ENCODE measurements at regions not wholly inside any gene's neighbourhood (a gene's known extent, or its start where the extent isn't known, plus 50 kb on each side); places are given as distances from the start of the nearest gene placed in this dataset.

DNA sequence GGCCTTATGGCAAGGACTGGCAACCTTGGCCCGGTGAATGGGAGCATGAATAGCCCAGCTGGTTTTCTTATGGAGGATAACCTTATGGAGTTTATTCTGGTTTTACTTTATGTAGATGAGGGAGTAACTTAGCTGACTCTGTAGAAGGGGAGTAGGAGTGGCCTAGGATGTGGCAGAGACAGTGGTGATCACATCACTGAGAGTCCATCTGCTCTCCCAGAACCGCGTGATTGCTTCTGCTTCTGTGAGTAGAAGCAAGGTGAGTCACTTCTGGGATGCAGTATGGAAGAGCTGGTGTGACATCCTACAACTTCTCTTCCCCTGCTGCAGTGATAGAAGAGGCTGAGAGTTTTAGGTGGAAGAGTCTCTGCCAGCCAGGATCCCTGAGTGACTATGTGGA is 129.2 kb downstream of the RPS24 start:
- no peak for DNase-seq (ENCODE audit: low read depth in 3 of 3)

- no peak for DNase-seq (ENCODE audit: low read depth in 3 of 3)
Observed at GRCh38 chr10:78164702-78165101, 131.0 kb downstream of the RPS24 start.

- no peak for DNase-seq (ENCODE audit: low read depth in 3 of 3)
Observed at GRCh38 chr10:78165172-78165571, 131.5 kb downstream of the RPS24 start.

GRCh38 chr10:78165617-78166016 is 132.0 kb downstream of the RPS24 start:
- no peak for DNase-seq (ENCODE audit: low read depth in 3 of 3)

DNA sequence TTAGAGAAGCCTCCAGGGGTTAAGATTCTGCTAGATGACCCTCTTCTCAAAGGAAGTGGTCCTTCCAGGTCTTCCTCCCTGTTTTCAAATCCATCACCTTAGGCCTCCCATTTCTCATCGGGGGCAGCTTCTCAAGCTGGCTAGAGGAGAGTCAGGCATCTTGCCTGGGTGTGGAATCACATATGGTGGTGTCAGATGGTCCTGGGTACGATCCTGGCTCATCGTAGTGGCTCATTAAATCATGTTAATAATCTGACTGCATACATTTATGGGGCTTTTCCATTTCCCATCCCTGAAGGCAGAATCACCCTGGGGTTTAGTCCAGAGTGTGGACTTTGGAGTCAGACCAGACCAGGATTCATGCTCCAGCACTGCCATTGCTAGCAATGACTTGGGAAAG is 132.6 kb downstream of the RPS24 start:
- DNase-seq (ENCODE audit: low read depth in 3 of 3): no peak

DNA sequence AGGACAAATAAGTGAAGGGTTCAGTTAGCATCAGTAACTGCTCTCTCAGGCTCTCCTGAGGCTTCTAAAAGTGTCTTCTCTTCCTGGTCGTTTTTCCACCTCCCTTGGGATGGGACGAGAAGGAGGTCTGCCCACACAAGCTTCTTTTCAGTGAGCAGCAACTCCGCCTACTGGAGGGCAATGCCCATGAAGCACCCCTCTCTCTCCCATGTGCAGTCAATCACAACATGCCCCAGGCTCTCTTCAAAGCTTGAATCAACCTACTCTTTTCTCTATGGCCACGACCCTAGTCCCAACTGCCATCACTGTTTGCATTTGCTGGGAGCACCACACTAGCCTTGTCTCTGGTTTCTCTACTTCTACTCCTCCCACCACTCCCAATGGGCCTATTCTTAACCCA is 135.6 kb downstream of the RPS24 start:
- no peak for DNase-seq (ENCODE audit: low read depth in 3 of 3)

DNA sequence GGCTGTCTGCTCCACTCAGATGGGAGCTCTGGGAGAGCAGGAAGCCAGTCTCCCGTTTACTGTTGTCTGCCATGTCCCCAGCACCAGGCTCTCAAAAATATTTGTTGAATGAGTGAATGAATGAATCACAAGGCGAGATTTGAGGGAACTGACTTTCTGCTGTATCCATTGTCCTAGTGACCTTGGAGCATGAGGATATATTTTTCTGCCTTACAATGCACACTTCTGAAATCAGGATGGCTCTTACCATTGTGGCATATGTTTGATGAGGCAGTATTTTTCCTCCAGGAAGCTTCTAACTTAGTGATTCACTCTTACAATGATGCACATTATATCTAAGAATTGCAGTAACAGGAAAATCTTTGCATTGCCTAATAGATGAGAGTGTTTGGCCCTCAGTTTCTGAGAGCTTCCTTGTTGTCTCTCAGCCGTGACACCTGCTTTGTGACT is 136.4 kb downstream of the RPS24 start:
- DNase-seq (ENCODE audit: low read depth in 3 of 3): no peak

DNA sequence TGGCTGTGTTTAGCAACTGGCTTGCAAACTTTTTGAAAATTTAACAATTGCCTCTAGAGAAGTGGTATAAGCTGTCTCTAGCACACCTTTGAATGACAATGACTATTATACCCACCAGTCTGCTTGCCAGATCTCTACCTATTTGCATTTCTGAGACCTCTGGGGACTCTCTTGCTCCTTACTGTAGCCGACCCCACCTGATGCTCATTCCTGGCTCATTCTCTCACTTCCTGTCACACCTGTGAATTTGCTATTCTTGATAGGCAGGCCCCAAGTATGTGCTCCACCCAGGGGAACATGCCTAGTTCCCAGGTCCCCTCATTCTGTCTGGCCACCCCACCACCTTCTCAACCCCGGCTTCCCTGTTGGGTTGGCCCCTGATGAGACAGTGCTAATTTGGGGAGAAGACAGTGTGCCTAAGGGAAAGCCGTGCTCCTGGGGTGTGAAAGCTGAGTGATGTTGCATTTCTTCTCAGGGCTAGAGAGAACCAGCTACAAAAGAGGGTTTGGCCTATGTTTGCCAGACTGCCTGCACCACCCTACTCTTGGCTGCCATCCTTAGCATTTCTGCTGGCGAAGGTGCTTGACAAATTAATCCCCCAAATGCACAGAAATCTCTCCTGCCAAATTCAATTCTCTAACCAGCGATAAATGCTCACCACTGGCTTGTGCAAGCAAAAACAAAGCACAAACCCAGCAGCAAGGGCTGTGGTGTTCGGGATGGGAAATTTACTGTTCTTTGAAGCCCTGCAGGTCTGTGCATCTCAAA is 138.2 kb downstream of the RPS24 start:
- no peak for DNase-seq (ENCODE audit: low read depth in 3 of 3)

DNA sequence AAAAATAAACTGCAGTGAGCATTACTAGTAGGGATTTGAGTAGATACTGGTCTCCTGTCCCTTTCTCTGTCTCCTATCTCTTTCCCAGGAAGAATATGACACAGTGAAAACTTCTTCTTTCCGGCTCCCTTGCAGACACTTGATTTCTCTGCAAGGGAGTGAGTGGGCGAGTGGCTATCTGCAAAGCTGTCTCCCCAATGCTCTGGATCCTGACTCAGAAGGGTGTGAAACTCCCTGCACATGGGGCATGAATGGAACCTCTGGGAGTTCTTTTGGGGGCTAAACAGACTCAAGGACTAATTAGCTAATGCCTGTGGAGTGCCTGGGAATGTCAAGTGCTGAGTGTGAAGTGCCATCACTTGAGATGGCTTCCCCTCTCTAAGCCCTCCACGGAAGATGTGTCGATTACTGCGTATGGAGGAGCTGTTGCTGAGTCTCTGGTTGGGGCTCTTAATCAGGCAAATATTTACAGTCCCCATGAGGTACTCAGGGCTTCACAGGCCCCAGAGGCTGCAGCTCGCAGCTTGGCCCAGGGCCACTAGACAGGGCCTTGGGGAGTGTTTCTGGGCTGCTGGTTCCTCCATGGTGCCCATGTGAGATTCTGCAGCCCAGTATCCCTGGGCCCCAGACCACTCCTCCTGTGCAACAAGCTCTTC is 139.8 kb downstream of the RPS24 start:
- no peak for DNase-seq (ENCODE audit: low read depth in 3 of 3)

DNA sequence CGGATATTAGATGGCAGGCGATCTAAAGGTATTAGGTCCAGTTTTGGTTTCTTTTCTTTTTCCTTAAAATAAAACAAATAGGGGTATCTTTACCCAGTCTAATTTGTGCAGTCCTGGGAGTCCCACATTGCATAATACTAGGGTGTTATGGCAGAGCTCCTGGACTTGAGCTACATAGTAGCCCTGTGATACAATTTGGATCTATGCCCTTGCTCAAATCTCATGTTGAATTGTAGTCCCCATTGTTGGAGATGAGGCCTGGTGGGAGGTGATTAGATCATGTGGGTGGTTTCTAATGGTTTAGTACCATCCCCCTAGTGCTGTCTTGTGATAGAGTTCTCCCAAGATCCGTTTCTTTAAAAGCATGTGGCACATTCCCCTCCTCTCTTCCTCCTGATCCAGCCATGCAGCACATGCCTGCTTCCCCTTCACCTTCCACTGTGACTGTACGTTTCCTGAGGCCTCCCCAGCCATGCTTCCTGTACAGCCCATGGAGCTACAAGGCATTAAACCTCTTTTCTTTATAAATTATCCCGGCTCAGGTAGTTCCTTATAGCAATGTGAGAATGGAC is 141.9 kb downstream of the RPS24 start:
- no peak for DNase-seq (ENCODE audit: low read depth in 3 of 3)

DNA sequence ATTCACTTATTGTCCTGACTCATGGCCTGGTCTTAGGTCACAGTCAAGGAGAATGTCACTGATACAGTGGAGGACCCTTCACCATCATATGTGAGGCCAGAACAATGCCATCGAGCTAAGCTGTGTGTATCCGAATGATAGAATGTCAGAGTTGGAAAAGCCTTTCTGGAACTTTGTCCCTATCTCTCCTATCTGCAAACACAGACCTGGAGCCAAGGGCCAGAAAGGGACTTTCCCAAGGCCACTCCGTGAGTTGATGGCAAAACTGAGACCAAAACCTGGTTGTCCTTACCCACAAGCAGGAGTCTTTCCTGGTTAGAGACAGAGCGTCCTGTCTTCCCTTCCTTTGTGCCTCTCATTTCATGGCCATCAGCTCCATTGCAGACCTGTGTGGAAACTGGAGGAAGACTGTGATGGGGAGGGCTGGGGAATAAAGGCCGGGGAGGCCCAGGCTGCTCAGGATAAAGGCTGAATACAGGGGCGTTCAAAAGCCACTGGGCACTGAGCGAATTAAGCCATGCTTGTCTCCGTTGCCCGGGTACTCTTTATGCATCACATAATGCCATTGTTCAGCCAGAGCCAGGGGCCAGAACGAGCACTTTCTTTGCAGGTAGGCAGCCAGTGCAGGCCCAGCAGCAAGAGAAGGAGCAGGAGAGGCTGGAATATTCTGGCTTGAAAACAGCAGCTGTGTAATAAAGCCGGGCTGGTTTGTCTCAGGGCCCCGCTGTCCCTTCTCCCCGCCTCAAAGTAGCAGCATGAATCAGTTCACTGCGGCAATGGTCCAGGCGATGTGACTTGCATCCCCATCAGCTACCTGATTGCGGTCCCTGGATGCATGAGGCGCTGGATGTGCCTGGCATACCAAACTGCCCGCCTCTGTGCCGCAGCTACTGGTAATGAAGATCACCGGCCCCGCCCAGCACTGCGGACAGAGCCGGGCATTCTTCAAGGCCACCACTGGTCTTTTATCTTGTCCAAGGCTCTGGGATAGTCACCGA is 143.0 kb downstream of the RPS24 start:
- DNase-seq (ENCODE audit: low read depth in 3 of 3): no peak

DNA sequence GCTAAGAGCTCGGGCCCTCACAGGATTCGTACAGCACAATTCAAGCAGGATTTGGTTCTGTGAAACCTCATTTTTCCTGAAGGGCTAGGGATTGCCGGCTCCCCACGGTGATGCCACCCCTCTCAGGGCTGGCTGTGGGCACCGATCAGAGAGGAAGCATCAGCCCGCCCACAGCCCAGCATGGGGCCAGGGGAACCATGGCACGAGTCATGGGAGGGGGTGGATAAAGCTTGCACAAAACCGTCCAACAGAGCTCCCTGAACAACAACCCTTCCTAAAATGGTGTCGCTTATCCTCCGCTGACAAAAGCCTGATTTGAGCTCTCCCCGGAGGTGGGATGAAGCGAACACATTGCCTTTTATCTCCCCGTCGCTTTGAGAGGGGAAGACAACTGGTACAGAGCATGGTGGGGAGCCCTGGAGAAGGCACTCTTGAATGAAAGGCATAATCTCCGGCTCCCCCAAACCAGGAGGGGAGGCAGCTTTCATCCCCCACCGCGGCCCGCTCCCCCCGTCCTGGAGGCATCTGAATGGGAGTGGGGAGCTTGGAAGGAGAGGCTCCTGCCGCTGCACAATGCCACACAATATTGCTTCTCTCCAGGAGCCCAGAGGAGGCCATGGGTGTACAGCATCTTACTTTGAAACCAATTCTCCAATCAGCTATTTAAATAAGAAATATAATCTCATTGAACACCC is 144.0 kb downstream of the RPS24 start:
- no peak for DNase-seq (ENCODE audit: low read depth in 3 of 3)

DNA sequence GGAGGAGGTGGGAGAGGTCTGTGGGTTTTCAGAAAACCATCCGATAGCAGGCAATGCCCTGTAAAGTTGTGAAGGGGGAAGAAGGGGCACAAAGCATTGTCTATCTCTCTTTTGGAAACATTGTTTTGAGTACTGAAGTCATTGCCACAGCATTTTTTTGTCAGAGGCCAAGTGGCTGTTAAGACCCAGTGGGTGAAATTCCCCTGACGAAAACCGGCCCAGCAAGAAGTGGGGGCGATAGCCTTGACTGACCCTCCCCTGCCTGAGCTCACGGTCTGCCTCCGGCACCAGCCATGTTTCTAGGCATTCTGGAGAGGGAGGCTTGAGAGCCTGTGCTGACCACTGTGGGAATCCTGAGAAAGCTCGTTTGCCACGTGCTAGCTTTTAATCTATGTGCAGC is 144.7 kb downstream of the RPS24 start:
- DNase-seq (ENCODE audit: low read depth in 3 of 3): no peak

- DNase-seq (ENCODE audit: low read depth in 3 of 3): no peak
Observed at GRCh38 chr10:78178940-78179339, 145.3 kb downstream of the RPS24 start.

DNA sequence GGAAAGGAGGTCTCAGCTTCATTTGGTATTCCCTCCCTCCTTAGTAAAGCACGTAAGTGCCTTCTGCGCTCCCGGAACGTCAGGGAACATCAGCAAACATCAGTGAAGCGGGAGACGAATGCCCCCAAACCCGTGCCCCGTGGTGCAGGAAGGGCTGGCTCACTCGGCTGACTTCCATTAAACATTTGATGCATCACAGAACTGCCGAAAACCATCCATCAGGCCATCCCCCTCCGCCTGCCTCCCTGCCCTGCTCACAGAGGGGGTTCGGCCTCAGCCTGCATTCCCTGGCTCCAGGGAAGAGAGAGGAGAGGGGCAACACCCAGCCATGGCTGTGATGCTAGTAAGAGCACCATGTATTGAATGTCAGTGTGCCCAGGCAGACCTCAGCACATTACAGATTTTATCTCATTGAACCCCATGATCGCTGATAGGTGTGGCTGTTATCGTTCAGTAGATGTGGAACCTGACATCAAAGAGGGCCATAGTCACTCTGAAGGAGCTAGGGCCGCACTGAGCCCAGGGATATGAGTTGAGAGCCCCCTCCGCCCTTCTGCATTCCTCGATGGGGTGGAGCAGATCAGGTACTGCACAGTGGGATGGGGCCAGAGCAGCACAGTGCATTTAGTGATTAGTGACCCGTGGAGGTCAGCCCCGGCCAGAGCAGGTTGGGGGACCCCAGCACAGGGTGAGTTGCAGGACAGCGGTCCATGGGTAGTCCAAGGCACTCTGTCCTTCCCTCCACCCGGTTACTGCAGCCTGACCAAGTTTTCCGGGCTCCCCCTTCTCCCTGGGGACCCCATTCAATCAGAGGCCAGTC is 146.4 kb downstream of the RPS24 start:
- no peak for DNase-seq (ENCODE audit: low read depth in 3 of 3)

- no peak for DNase-seq (ENCODE audit: low read depth in 3 of 3)
Observed at GRCh38 chr10:78181381-78182055, 147.9 kb downstream of the RPS24 start.

- DNase-seq (ENCODE audit: low read depth in 3 of 3): no peak
Observed at GRCh38 chr10:78182841-78183240, 149.2 kb downstream of the RPS24 start.

GRCh38 chr10:78184851-78185692 is 151.4 kb downstream of the RPS24 start:
- DNase-seq (ENCODE audit: low read depth in 3 of 3): no peak

- no peak for DNase-seq (ENCODE audit: low read depth in 3 of 3)
Observed at GRCh38 chr10:78185693-78186055, 152.0 kb downstream of the RPS24 start.
